ENCODE measurements at regions not wholly inside any gene's neighbourhood (a gene's known extent, or its start where the extent isn't known, plus 50 kb on each side); places are given as distances from the start of the nearest gene placed in this dataset.

- H3K27me3 ChIP-seq (ENCODE audit: control insufficient read depth in 2 of 2, insufficient read depth in 1 of 2, low read length in 1 of 2) = no peaks in the 10 kb centered on the region
- H3K27ac ChIP-seq (ENCODE audit: low read depth in 1 of 2, low read length in 1 of 2) = no peak overlapping the region
- H3K9me3 ChIP-seq (ENCODE audit: control insufficient read depth in 2 of 2, insufficient read depth in 1 of 2, low read length in 1 of 2) = peaks cover 0 to under 1% of the 10 kb centered on the region in 2 donors
- 95% methylated on average over 4 of the region's 4 CpGs for WGBS
- H3K36me3 ChIP-seq (ENCODE audit: control insufficient read depth in 2 of 2, insufficient read depth in 2 of 2, low read length in 1 of 2) = no peaks in the 10 kb centered on the region
- peaks cover 4 to 42% of the 10 kb centered on the region in 2 donors for H3K4me1 ChIP-seq (ENCODE audit: control insufficient read depth in 2 of 2, insufficient read depth in 2 of 2, low read length in 2 of 2)
- no peak for DNase-seq (ENCODE audit: low read depth in 6 of 9, low spot score in 9 of 9)
- no peak overlapping the region for H3K4me3 ChIP-seq (ENCODE audit: low read length in 2 of 2)
Measured at GRCh38 chr15:70459312-70459711, 304.0 kb downstream of the UACA start.

- no peak for DNase-seq (ENCODE audit: low read depth in 6 of 9, low spot score in 9 of 9)
- 88% methylated on average over 5 of the region's 5 CpGs for WGBS
- Histone ChIP-seq H3K4me3 (ENCODE audit: low read length in 2 of 2) (no peak overlapping the region), H3K27me3 (ENCODE audit: control insufficient read depth in 2 of 2, insufficient read depth in 1 of 2, low read length in 1 of 2) (no peaks in the 10 kb centered on the region), H3K9me3 (ENCODE audit: control insufficient read depth in 2 of 2, insufficient read depth in 1 of 2, low read length in 1 of 2) (peaks cover 0 to 7% of the 10 kb centered on the region in 2 donors), H3K36me3 (ENCODE audit: control insufficient read depth in 2 of 2, insufficient read depth in 2 of 2, low read length in 1 of 2) (no peaks in the 10 kb centered on the region), H3K4me1 (ENCODE audit: control insufficient read depth in 2 of 2, insufficient read depth in 2 of 2, low read length in 2 of 2) (peaks cover 22 to 49% of the 10 kb centered on the region in 2 donors), H3K27ac (ENCODE audit: low read depth in 1 of 2, low read length in 1 of 2) (no peak overlapping the region)
Measured at GRCh38 chr15:70453766-70454165, 309.6 kb downstream of the UACA start.

- no peak for DNase-seq (ENCODE audit: low read depth in 6 of 9, low spot score in 9 of 9)
- H3K36me3 ChIP-seq (ENCODE audit: control insufficient read depth in 2 of 2, insufficient read depth in 2 of 2, low read length in 1 of 2) = no peaks in the 10 kb centered on the region
- H3K4me1 ChIP-seq (ENCODE audit: control insufficient read depth in 2 of 2, insufficient read depth in 2 of 2, low read length in 2 of 2) = peaks cover 27 to 53% of the 10 kb centered on the region in 2 donors
- H3K27me3 ChIP-seq (ENCODE audit: control insufficient read depth in 2 of 2, insufficient read depth in 1 of 2, low read length in 1 of 2) = no peaks in the 10 kb centered on the region
- H3K9me3 ChIP-seq (ENCODE audit: control insufficient read depth in 2 of 2, insufficient read depth in 1 of 2, low read length in 1 of 2) = peaks cover 0 to 7% of the 10 kb centered on the region in 2 donors
- no peak overlapping the region for H3K4me3 ChIP-seq (ENCODE audit: low read length in 2 of 2)
- 86% methylated on average over 6 of the region's 6 CpGs for WGBS
- H3K27ac ChIP-seq (ENCODE audit: low read depth in 1 of 2, low read length in 1 of 2) = no peak overlapping the region
Measured at GRCh38 chr15:70453238-70453637, 310.1 kb downstream of the UACA start.

GRCh38 chr15:70451821-70452653 lies 311.3 kb downstream of the UACA start:
- Histone ChIP-seq H3K27me3 (ENCODE audit: control insufficient read depth in 2 of 2, insufficient read depth in 1 of 2, low read length in 1 of 2) (no peaks in the 10 kb centered on the region), H3K27ac (ENCODE audit: low read depth in 1 of 2, low read length in 1 of 2) (peak overlapping the region in 1 of 2 donors; percentile 67), H3K4me1 (ENCODE audit: control insufficient read depth in 2 of 2, insufficient read depth in 2 of 2, low read length in 2 of 2) (peaks cover 39 to 65% of the 10 kb centered on the region in 2 donors), H3K4me3 (ENCODE audit: low read length in 2 of 2) (no peak overlapping the region), H3K36me3 (ENCODE audit: control insufficient read depth in 2 of 2, insufficient read depth in 2 of 2, low read length in 1 of 2) (no peaks in the 10 kb centered on the region), H3K9me3 (ENCODE audit: control insufficient read depth in 2 of 2, insufficient read depth in 1 of 2, low read length in 1 of 2) (peaks cover 0 to 7% of the 10 kb centered on the region in 2 donors)
- 21% methylated on average over 26 of the region's 26 CpGs for WGBS
- DNase-seq (ENCODE audit: low read depth in 6 of 9, low spot score in 9 of 9) = peak in 8 of 9 donors; percentile 68 to 93 (median 82)

- peaks cover 0 to 7% of the 10 kb centered on the region in 2 donors for H3K9me3 ChIP-seq (ENCODE audit: control insufficient read depth in 2 of 2, insufficient read depth in 1 of 2, low read length in 1 of 2)
- H3K27ac ChIP-seq (ENCODE audit: low read depth in 1 of 2, low read length in 1 of 2) = no peak overlapping the region
- peaks cover 40 to 80% of the 10 kb centered on the region in 2 donors for H3K4me1 ChIP-seq (ENCODE audit: control insufficient read depth in 2 of 2, insufficient read depth in 2 of 2, low read length in 2 of 2)
- no peak for DNase-seq (ENCODE audit: low read depth in 6 of 9, low spot score in 9 of 9)
- H3K36me3 ChIP-seq (ENCODE audit: control insufficient read depth in 2 of 2, insufficient read depth in 2 of 2, low read length in 1 of 2) = no peaks in the 10 kb centered on the region
- WGBS = 96% methylated on average over 3 of the region's 3 CpGs
- H3K4me3 ChIP-seq (ENCODE audit: low read length in 2 of 2) = no peak overlapping the region
- H3K27me3 ChIP-seq (ENCODE audit: control insufficient read depth in 2 of 2, insufficient read depth in 1 of 2, low read length in 1 of 2) = no peaks in the 10 kb centered on the region
Measured at GRCh38 chr15:70450142-70450443, 313.3 kb downstream of the UACA start.

- Histone ChIP-seq H3K36me3 (ENCODE audit: control insufficient read depth in 2 of 2, insufficient read depth in 2 of 2, low read length in 1 of 2) (no peaks in the 10 kb centered on the region), H3K4me3 (ENCODE audit: low read length in 2 of 2) (no peak overlapping the region), H3K27ac (ENCODE audit: low read depth in 1 of 2, low read length in 1 of 2) (no peak overlapping the region), H3K4me1 (ENCODE audit: control insufficient read depth in 2 of 2, insufficient read depth in 2 of 2, low read length in 2 of 2) (peaks cover 40 to 85% of the 10 kb centered on the region in 2 donors), H3K27me3 (ENCODE audit: control insufficient read depth in 2 of 2, insufficient read depth in 1 of 2, low read length in 1 of 2) (no peaks in the 10 kb centered on the region), H3K9me3 (ENCODE audit: control insufficient read depth in 2 of 2, insufficient read depth in 1 of 2, low read length in 1 of 2) (peaks cover 0 to 7% of the 10 kb centered on the region in 2 donors)
- DNase-seq (ENCODE audit: low read depth in 6 of 9, low spot score in 9 of 9) = no peak
- 100% methylated on average over 1 of the region's 1 CpG for WGBS
Measured at GRCh38 chr15:70449311-70450141, 313.8 kb downstream of the UACA start.

GRCh38 chr15:70447928-70448698 lies 315.2 kb downstream of the UACA start:
- Histone ChIP-seq H3K36me3 (ENCODE audit: control insufficient read depth in 2 of 2, insufficient read depth in 2 of 2, low read length in 1 of 2) (no peaks in the 10 kb centered on the region), H3K9me3 (ENCODE audit: control insufficient read depth in 2 of 2, insufficient read depth in 1 of 2, low read length in 1 of 2) (peaks cover 0 to 7% of the 10 kb centered on the region in 2 donors), H3K27ac (ENCODE audit: low read depth in 1 of 2, low read length in 1 of 2) (peak overlapping the region in 1 of 2 donors; percentile 82), H3K27me3 (ENCODE audit: control insufficient read depth in 2 of 2, insufficient read depth in 1 of 2, low read length in 1 of 2) (no peaks in the 10 kb centered on the region), H3K4me3 (ENCODE audit: low read length in 2 of 2) (peak overlapping the region in 1 of 2 donors; percentile 3), H3K4me1 (ENCODE audit: control insufficient read depth in 2 of 2, insufficient read depth in 2 of 2, low read length in 2 of 2) (peaks cover 45 to 93% of the 10 kb centered on the region in 2 donors)
- peak in 4 of 9 donors; percentile 55 to 83 (median 66) for DNase-seq (ENCODE audit: low read depth in 6 of 9, low spot score in 9 of 9)
- 5% methylated on average over 29 of the region's 29 CpGs for WGBS

- 36% methylated on average over 2 of the region's 2 CpGs for WGBS
- Histone ChIP-seq H3K27me3 (ENCODE audit: control insufficient read depth in 2 of 2, insufficient read depth in 1 of 2, low read length in 1 of 2) (no peaks in the 10 kb centered on the region), H3K9me3 (ENCODE audit: control insufficient read depth in 2 of 2, insufficient read depth in 1 of 2, low read length in 1 of 2) (peaks cover 0 to 7% of the 10 kb centered on the region in 2 donors), H3K36me3 (ENCODE audit: control insufficient read depth in 2 of 2, insufficient read depth in 2 of 2, low read length in 1 of 2) (no peaks in the 10 kb centered on the region), H3K4me3 (ENCODE audit: low read length in 2 of 2) (no peak overlapping the region), H3K27ac (ENCODE audit: low read depth in 1 of 2, low read length in 1 of 2) (peak overlapping the region in 1 of 2 donors; percentile 82), H3K4me1 (ENCODE audit: control insufficient read depth in 2 of 2, insufficient read depth in 2 of 2, low read length in 2 of 2) (peaks cover 42 to 93% of the 10 kb centered on the region in 2 donors)
- no peak for DNase-seq (ENCODE audit: low read depth in 6 of 9, low spot score in 9 of 9)
Measured at GRCh38 chr15:70447521-70447920, 315.8 kb downstream of the UACA start.

Measured in thymus (tissue), 11 donors.